ENCODE measurements at regions not wholly inside any gene's neighbourhood (a gene's known extent, or its start where the extent isn't known, plus 50 kb on each side); places are given as distances from the start of the nearest gene placed in this dataset.

GRCh38 chr7:45358287-45358686, 200.7 kb downstream of the RAMP3 start:
- Mint-ChIP-seq H3K27me3 (ENCODE audit: insufficient read depth, low read depth, poor library complexity) (peaks cover 6% of the 10 kb centered on the region), H3K36me3 (ENCODE audit: low read depth) (no peaks in the 10 kb centered on the region), H3K4me1 (no peaks in the 10 kb centered on the region), H3K27ac (no peak overlapping the region), H3K9me3 (no peaks in the 10 kb centered on the region), H3K4me3 (no peak overlapping the region)
- Histone ChIP-seq H3K36me3 (ENCODE audit: insufficient read depth) (no peaks in the 10 kb centered on the region), H3F3A (replicated peaks; ENCODE audit: low read depth) (no peaks in the 10 kb centered on the region), H3K27me3 (ENCODE audit: insufficient read depth) (no peaks in the 10 kb centered on the region), H3K79me2 (replicated peaks; ENCODE audit: insufficient read depth) (no peaks in the 10 kb centered on the region), H3K9me2 (ENCODE audit: insufficient read depth) (no peaks in the 10 kb centered on the region), H3K4me3 (no peak overlapping the region), H2AFZ (no peak overlapping the region), H3K4me1 (ENCODE audit: insufficient read depth) (no peaks in the 10 kb centered on the region), H3K4me2 (no peak overlapping the region), H4K20me1 (replicated peaks; ENCODE audit: insufficient read depth) (no peaks in the 10 kb centered on the region), H3K27ac (ENCODE audit: low read depth) (no peak overlapping the region)
- ATAC-seq (no peak), DNase-seq (ENCODE audit: low spot score) (no peak)
- TF ChIP-seq ZNF331 (CRISPR knock-in tag; IDR thresholded peaks at IDR 0.05; ENCODE audit: low read depth), result no peak
- TF ChIP-seq EZH2phosphoT487 (IDR thresholded peaks at IDR 0.05; ENCODE audit: unreplicated experiment), result no peak
- no peak for TF ChIP-seq POLR2AphosphoS5 (IDR thresholded peaks at IDR 0.05; ENCODE audit: low read depth)
- TF ChIP-seq STAT1 (IDR thresholded peaks at IDR 0.05; ENCODE audit: unreplicated experiment), result no peak

- Mint-ChIP-seq H3K36me3 (ENCODE audit: low read depth) (no peaks in the 10 kb centered on the region), H3K9me3 (no peaks in the 10 kb centered on the region), H3K4me3 (no peak overlapping the region), H3K27ac (no peak overlapping the region), H3K27me3 (ENCODE audit: insufficient read depth, low read depth, poor library complexity) (peaks cover 6% of the 10 kb centered on the region), H3K4me1 (0 out of 3 replicates have a peak, but pooled peaks cover 4% of the 10 kb centered on the region)
- Histone ChIP-seq H3K4me3 (no peak overlapping the region), H4K20me1 (replicated peaks; ENCODE audit: insufficient read depth) (no peaks in the 10 kb centered on the region), H3F3A (replicated peaks; ENCODE audit: low read depth) (no peaks in the 10 kb centered on the region), H3K36me3 (ENCODE audit: insufficient read depth) (no peaks in the 10 kb centered on the region), H3K9me2 (ENCODE audit: insufficient read depth) (no peaks in the 10 kb centered on the region), H3K79me2 (replicated peaks; ENCODE audit: insufficient read depth) (no peaks in the 10 kb centered on the region), H3K4me1 (ENCODE audit: insufficient read depth) (no peaks in the 10 kb centered on the region), H2AFZ (no peak overlapping the region), H3K27ac (ENCODE audit: low read depth) (no peak overlapping the region), H3K4me2 (no peak overlapping the region), H3K27me3 (ENCODE audit: insufficient read depth) (no peaks in the 10 kb centered on the region)
- ATAC-seq, result no peak
- DNase-seq (ENCODE audit: low spot score), result no peak
- TF ChIP-seq POLR2AphosphoS5 (IDR thresholded peaks at IDR 0.05; ENCODE audit: low read depth), result no peak
- no peak for TF ChIP-seq ETS1 (IDR thresholded peaks at IDR 0.05)
- TF ChIP-seq CREB1 (CRISPR knock-in tag; IDR thresholded peaks at IDR 0.05; ENCODE audit: low read depth), result no peak
- no peak for TF ChIP-seq STAT1 (IDR thresholded peaks at IDR 0.05; ENCODE audit: unreplicated experiment)
- TF ChIP-seq NANOG (IDR thresholded peaks at IDR 0.05; ENCODE audit: borderline replicate concordance), result no peak
- TF ChIP-seq REST (IDR thresholded peaks at IDR 0.05; ENCODE audit: unreplicated experiment), result no peak
- no peak for TF ChIP-seq ZNF331 (CRISPR knock-in tag; IDR thresholded peaks at IDR 0.05; ENCODE audit: low read depth)
- TF ChIP-seq CTCF (conservative IDR thresholded peaks at IDR 0.05; ENCODE audit: low read depth in 2 of 2), result no peak
- TF ChIP-seq ZNF114 (CRISPR knock-in tag; IDR thresholded peaks at IDR 0.05), result no peak
Observed at GRCh38 chr7:45359250-45359649, 201.7 kb downstream of the RAMP3 start.

Data from GM23338 (cell line).